ENCODE measurements at regions not wholly inside any gene's neighbourhood (a gene's known extent, or its start where the extent isn't known, plus 50 kb on each side); places are given as distances from the start of the nearest gene placed in this dataset.

GRCh38 chr9:38284039-38284575 lies 108.4 kb upstream of the ALDH1B1 start:
- DNase-seq, result no peak
- Histone ChIP-seq H3K79me1 (ENCODE audit: low read length) (no peaks in the 10 kb centered on the region), H3K4me3 (ENCODE audit: low read length) (no peak overlapping the region), H2BK120ac (ENCODE audit: low read depth, low read length) (no peak overlapping the region), H3K4ac (ENCODE audit: low read depth, low read length) (no peak overlapping the region), H2BK5ac (ENCODE audit: low read length) (no peak overlapping the region), H3K23ac (ENCODE audit: low read length) (no peak overlapping the region), H4K5ac (ENCODE audit: low read length) (no peak overlapping the region), H3K4me1 (ENCODE audit: control insufficient read depth, low read depth, low read length) (no peaks in the 10 kb centered on the region), H3K4me2 (ENCODE audit: low read length) (no peak overlapping the region), H2AK5ac (ENCODE audit: low read length) (no peak overlapping the region), H4K8ac (ENCODE audit: low read depth, low read length) (no peak overlapping the region), H3K36me3 (ENCODE audit: control insufficient read depth, insufficient read depth, low read length) (no peaks in the 10 kb centered on the region), H3K27me3 (ENCODE audit: insufficient read depth, low read length, poor library complexity) (no peaks in the 10 kb centered on the region), H3K9ac (ENCODE audit: low read length) (no peak overlapping the region), H3K79me2 (ENCODE audit: control insufficient read depth, insufficient read depth, low read length) (no peaks in the 10 kb centered on the region), H3K27ac (ENCODE audit: low read depth, low read length) (no peak overlapping the region), H2BK15ac (replicated peaks; ENCODE audit: low read depth) (no peak overlapping the region), H3K18ac (ENCODE audit: low read length) (no peak overlapping the region), H3K56ac (ENCODE audit: low read length) (no peak overlapping the region)
- WGBS (ENCODE audit: extremely low coverage, insufficient coverage, low lambda C conversion rate), result no CpG with 5 or more reads among the region's 9 CpGs

GRCh38 chr9:38282756-38283155 lies 109.7 kb upstream of the ALDH1B1 start:
- Histone ChIP-seq H2BK15ac (replicated peaks; ENCODE audit: low read depth) (no peak overlapping the region), H3K4me1 (ENCODE audit: control insufficient read depth, low read depth, low read length) (peaks cover 5% of the 10 kb centered on the region), H3K4me2 (ENCODE audit: low read length) (no peak overlapping the region), H2BK5ac (ENCODE audit: low read length) (no peak overlapping the region), H4K8ac (ENCODE audit: low read depth, low read length) (no peak overlapping the region), H3K27me3 (ENCODE audit: insufficient read depth, low read length, poor library complexity) (no peaks in the 10 kb centered on the region), H3K23ac (ENCODE audit: low read length) (no peak overlapping the region), H3K18ac (ENCODE audit: low read length) (no peak overlapping the region), H3K4ac (ENCODE audit: low read depth, low read length) (no peak overlapping the region), H3K56ac (ENCODE audit: low read length) (no peak overlapping the region), H3K36me3 (ENCODE audit: control insufficient read depth, insufficient read depth, low read length) (no peaks in the 10 kb centered on the region), H3K27ac (ENCODE audit: low read depth, low read length) (no peak overlapping the region), H2BK120ac (ENCODE audit: low read depth, low read length) (no peak overlapping the region), H3K9ac (ENCODE audit: low read length) (no peak overlapping the region), H3K79me1 (ENCODE audit: low read length) (no peaks in the 10 kb centered on the region), H2AK5ac (ENCODE audit: low read length) (no peak overlapping the region), H4K5ac (ENCODE audit: low read length) (no peak overlapping the region), H3K79me2 (ENCODE audit: control insufficient read depth, insufficient read depth, low read length) (no peaks in the 10 kb centered on the region), H3K4me3 (ENCODE audit: low read length) (no peak overlapping the region)
- WGBS (ENCODE audit: extremely low coverage, insufficient coverage, low lambda C conversion rate), result no CpG with 5 or more reads among the region's 4 CpGs
- DNase-seq, result no peak

GRCh38 chr9:38281917-38282316 lies 110.6 kb upstream of the ALDH1B1 start:
- no peak overlapping the region for H3K27ac ChIP-seq (ENCODE audit: low read depth, low read length)
- H4K5ac ChIP-seq (ENCODE audit: low read length), result no peak overlapping the region
- DNase-seq, result no peak
- no peak overlapping the region for H2BK5ac ChIP-seq (ENCODE audit: low read length)
- H3K79me1 ChIP-seq (ENCODE audit: low read length), result no peaks in the 10 kb centered on the region
- no peak overlapping the region for H3K4me3 ChIP-seq (ENCODE audit: low read length)
- no peak overlapping the region for H2BK120ac ChIP-seq (ENCODE audit: low read depth, low read length)
- H2BK15ac ChIP-seq (replicated peaks; ENCODE audit: low read depth), result no peak overlapping the region
- no peak overlapping the region for H4K8ac ChIP-seq (ENCODE audit: low read depth, low read length)
- H3K27me3 ChIP-seq (ENCODE audit: insufficient read depth, low read length, poor library complexity), result no peaks in the 10 kb centered on the region
- no peak overlapping the region for H3K56ac ChIP-seq (ENCODE audit: low read length)
- H3K36me3 ChIP-seq (ENCODE audit: control insufficient read depth, insufficient read depth, low read length), result no peaks in the 10 kb centered on the region
- no peak overlapping the region for H3K23ac ChIP-seq (ENCODE audit: low read length)
- peaks cover 5% of the 10 kb centered on the region for H3K4me1 ChIP-seq (ENCODE audit: control insufficient read depth, low read depth, low read length)
- no CpG with 5 or more reads among the region's 11 CpGs for WGBS (ENCODE audit: extremely low coverage, insufficient coverage, low lambda C conversion rate)
- H3K79me2 ChIP-seq (ENCODE audit: control insufficient read depth, insufficient read depth, low read length), result no peaks in the 10 kb centered on the region
- H3K4ac ChIP-seq (ENCODE audit: low read depth, low read length), result no peak overlapping the region
- H3K4me2 ChIP-seq (ENCODE audit: low read length), result no peak overlapping the region
- H3K18ac ChIP-seq (ENCODE audit: low read length), result no peak overlapping the region
- H2AK5ac ChIP-seq (ENCODE audit: low read length), result no peak overlapping the region
- H3K9ac ChIP-seq (ENCODE audit: low read length), result no peak overlapping the region

GRCh38 chr9:38281196-38281595 lies 111.3 kb upstream of the ALDH1B1 start:
- no peak overlapping the region for H4K8ac ChIP-seq (ENCODE audit: low read depth, low read length)
- H3K27me3 ChIP-seq (ENCODE audit: insufficient read depth, low read length, poor library complexity), result no peaks in the 10 kb centered on the region
- no peak overlapping the region for H2AK5ac ChIP-seq (ENCODE audit: low read length)
- no peak overlapping the region for H3K4ac ChIP-seq (ENCODE audit: low read depth, low read length)
- no peak overlapping the region for H3K18ac ChIP-seq (ENCODE audit: low read length)
- no peak overlapping the region for H2BK120ac ChIP-seq (ENCODE audit: low read depth, low read length)
- no peak for DNase-seq
- no peak overlapping the region for H3K27ac ChIP-seq (ENCODE audit: low read depth, low read length)
- no peak overlapping the region for H3K4me3 ChIP-seq (ENCODE audit: low read length)
- no peak overlapping the region for H3K9ac ChIP-seq (ENCODE audit: low read length)
- H4K5ac ChIP-seq (ENCODE audit: low read length), result no peak overlapping the region
- H2BK15ac ChIP-seq (replicated peaks; ENCODE audit: low read depth), result no peak overlapping the region
- no peaks in the 10 kb centered on the region for H3K36me3 ChIP-seq (ENCODE audit: control insufficient read depth, insufficient read depth, low read length)
- no peaks in the 10 kb centered on the region for H3K79me1 ChIP-seq (ENCODE audit: low read length)
- H3K4me2 ChIP-seq (ENCODE audit: low read length), result no peak overlapping the region
- H3K56ac ChIP-seq (ENCODE audit: low read length), result no peak overlapping the region
- peaks cover 5% of the 10 kb centered on the region for H3K4me1 ChIP-seq (ENCODE audit: control insufficient read depth, low read depth, low read length)
- no peak overlapping the region for H2BK5ac ChIP-seq (ENCODE audit: low read length)
- H3K79me2 ChIP-seq (ENCODE audit: control insufficient read depth, insufficient read depth, low read length), result no peaks in the 10 kb centered on the region
- H3K23ac ChIP-seq (ENCODE audit: low read length), result no peak overlapping the region
- no CpG with 5 or more reads among the region's 4 CpGs for WGBS (ENCODE audit: extremely low coverage, insufficient coverage, low lambda C conversion rate)

GRCh38 chr9:38280251-38280800 lies 112.2 kb upstream of the ALDH1B1 start:
- H3K4me1 ChIP-seq (ENCODE audit: control insufficient read depth, low read depth, low read length), result peaks cover 5% of the 10 kb centered on the region
- no peak overlapping the region for H3K27ac ChIP-seq (ENCODE audit: low read depth, low read length)
- no CpG with 5 or more reads among the region's 6 CpGs for WGBS (ENCODE audit: extremely low coverage, insufficient coverage, low lambda C conversion rate)
- no peaks in the 10 kb centered on the region for H3K79me1 ChIP-seq (ENCODE audit: low read length)
- no peak overlapping the region for H3K4me3 ChIP-seq (ENCODE audit: low read length)
- H3K27me3 ChIP-seq (ENCODE audit: insufficient read depth, low read length, poor library complexity), result no peaks in the 10 kb centered on the region
- H3K4me2 ChIP-seq (ENCODE audit: low read length), result no peak overlapping the region
- H2AK5ac ChIP-seq (ENCODE audit: low read length), result no peak overlapping the region
- H3K36me3 ChIP-seq (ENCODE audit: control insufficient read depth, insufficient read depth, low read length), result no peaks in the 10 kb centered on the region
- H2BK15ac ChIP-seq (replicated peaks; ENCODE audit: low read depth), result no peak overlapping the region
- H2BK5ac ChIP-seq (ENCODE audit: low read length), result no peak overlapping the region
- H3K23ac ChIP-seq (ENCODE audit: low read length), result no peak overlapping the region
- no peak for DNase-seq
- no peaks in the 10 kb centered on the region for H3K79me2 ChIP-seq (ENCODE audit: control insufficient read depth, insufficient read depth, low read length)
- no peak overlapping the region for H4K5ac ChIP-seq (ENCODE audit: low read length)
- H3K4ac ChIP-seq (ENCODE audit: low read depth, low read length), result no peak overlapping the region
- H3K56ac ChIP-seq (ENCODE audit: low read length), result no peak overlapping the region
- no peak overlapping the region for H3K9ac ChIP-seq (ENCODE audit: low read length)
- H4K8ac ChIP-seq (ENCODE audit: low read depth, low read length), result no peak overlapping the region
- no peak overlapping the region for H2BK120ac ChIP-seq (ENCODE audit: low read depth, low read length)
- no peak overlapping the region for H3K18ac ChIP-seq (ENCODE audit: low read length)

Data from mesendoderm (in vitro differentiated cells).